Progenitor cell of endocrine pancreas (in vitro differentiated cells): ENCODE measurements at regions not wholly inside any gene's neighbourhood (a gene's known extent, or its start where the extent isn't known, plus 50 kb on each side); places are given as distances from the start of the nearest gene placed in this dataset.

Experiments used
- DNase-seq: peaks from one replicate; pipeline ENCODE4 v3.0.0; 2021; ENCODE audit warnings: low spot score; ENCODE audit not compliant: unreplicated experiment
- H3K27ac Mint-ChIP-seq: 2 replicates; pipeline ENCODE4 v1.8.0; 2021; ENCODE audit warnings: mild to moderate bottlenecking, moderate library complexity, mixed read lengths
- H3K27me3 Mint-ChIP-seq: 2 replicates; pipeline ENCODE4 v1.8.0; 2021; ENCODE audit warnings: mixed read lengths
- H3K36me3 Mint-ChIP-seq: 2 replicates; pipeline ENCODE4 v1.8.0; 2022; ENCODE audit warnings: mixed read lengths; ENCODE audit not compliant: insufficient read depth
- H3K4me1 Mint-ChIP-seq: 2 replicates; pipeline ENCODE4 v1.8.0; 2021; ENCODE audit warnings: low read depth, mixed read lengths
- H3K4me3 Mint-ChIP-seq: 2 replicates; pipeline ENCODE4 v1.8.0; 2021; ENCODE audit warnings: low read depth, mild to moderate bottlenecking, moderate library complexity, mixed read lengths
- H3K9me3 Mint-ChIP-seq: 2 replicates; pipeline ENCODE4 v1.8.0; 2021; ENCODE audit warnings: low read depth, mixed read lengths
- TF ChIP-seq, protein P1 (sequence below): fragments of 200-600 bp; sonication (generic); IDR thresholded peaks from one replicate; pipeline ENCODE4 v1.5.0; 2021; ENCODE audit warnings: antibody characterized with exemption, mild to moderate bottlenecking; ENCODE audit not compliant: unreplicated experiment

DNA sequence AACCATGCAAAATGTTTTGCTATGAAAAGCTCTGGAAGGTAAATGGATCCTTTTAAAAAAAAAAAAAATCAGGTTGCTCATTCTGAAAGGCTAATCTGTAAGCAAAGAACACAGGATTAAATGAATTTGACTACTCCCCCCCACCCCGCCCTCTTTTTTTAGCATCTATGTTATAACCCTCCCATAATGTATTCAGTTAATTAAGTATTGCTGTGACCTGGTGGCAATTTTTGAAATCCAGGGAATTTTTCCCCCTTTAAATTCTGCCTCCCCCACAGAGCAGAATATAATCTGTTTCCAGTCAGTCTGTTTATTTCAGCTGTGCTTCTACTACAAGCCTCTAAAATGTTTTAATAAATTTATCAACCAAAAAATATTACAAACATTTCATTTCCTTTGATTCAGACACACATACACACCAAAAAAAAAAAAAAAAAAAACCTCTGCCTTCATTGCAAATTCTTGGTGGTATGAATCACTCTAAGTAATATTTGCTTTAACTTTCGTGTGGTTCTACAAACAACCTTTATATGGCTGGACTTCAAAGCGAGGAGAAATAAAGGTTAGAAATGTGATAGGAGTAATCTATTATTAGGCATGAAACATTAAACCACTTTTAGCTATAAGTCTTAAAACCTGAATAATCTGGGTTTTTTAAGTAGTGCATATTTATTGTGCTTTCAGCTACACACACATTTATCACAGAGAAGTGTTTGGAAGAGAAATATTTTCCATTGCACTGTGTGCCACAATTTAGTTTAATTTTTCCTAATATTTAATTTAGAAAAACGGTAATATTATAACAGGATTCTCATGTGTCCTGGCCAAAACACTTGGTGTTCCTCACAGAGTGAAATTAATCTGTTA is 64.4 kb upstream of the ARID5B start:
- no peak for DNase-seq
- H3K36me3 Mint-ChIP-seq, result peaks cover 1% of the 10 kb centered on the region
- H3K27me3 Mint-ChIP-seq, result no peaks in the 10 kb centered on the region
- TF ChIP-seq, protein P1, sequence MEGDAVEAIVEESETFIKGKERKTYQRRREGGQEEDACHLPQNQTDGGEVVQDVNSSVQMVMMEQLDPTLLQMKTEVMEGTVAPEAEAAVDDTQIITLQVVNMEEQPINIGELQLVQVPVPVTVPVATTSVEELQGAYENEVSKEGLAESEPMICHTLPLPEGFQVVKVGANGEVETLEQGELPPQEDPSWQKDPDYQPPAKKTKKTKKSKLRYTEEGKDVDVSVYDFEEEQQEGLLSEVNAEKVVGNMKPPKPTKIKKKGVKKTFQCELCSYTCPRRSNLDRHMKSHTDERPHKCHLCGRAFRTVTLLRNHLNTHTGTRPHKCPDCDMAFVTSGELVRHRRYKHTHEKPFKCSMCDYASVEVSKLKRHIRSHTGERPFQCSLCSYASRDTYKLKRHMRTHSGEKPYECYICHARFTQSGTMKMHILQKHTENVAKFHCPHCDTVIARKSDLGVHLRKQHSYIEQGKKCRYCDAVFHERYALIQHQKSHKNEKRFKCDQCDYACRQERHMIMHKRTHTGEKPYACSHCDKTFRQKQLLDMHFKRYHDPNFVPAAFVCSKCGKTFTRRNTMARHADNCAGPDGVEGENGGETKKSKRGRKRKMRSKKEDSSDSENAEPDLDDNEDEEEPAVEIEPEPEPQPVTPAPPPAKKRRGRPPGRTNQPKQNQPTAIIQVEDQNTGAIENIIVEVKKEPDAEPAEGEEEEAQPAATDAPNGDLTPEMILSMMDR, result no peak
- peak overlapping the region; percentile 93 for H3K27ac Mint-ChIP-seq
- H3K9me3 Mint-ChIP-seq, result peaks cover 6% of the 10 kb centered on the region
- no peak overlapping the region for H3K4me3 Mint-ChIP-seq
- H3K4me1 Mint-ChIP-seq, result peaks cover 46% of the 10 kb centered on the region

DNA sequence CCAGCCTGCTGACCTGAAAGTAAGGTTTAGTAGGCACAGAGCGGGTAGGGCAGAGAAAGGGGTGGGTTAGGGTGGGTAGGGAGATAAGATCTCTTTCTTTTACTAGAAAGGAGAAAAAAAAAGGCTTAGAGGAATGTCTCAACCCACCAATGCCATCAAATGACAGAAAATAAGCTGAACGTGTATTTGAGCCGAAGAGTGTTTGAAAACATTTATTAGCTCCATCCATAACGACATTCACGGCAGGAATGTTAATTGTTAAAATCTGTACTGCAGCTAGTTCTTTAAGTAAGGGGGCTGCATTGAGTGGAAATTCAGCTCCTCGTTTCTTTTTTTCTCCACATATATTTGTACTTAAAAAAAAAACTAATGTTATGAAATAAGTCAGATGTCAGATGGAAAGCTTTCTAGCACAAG is 63.7 kb upstream of the ARID5B start:
- Mint-ChIP-seq H3K9me3 (peaks cover 6% of the 10 kb centered on the region), H3K36me3 (peaks cover 1% of the 10 kb centered on the region), H3K4me1 (peaks cover 46% of the 10 kb centered on the region), H3K27ac (peak overlapping the region; percentile 93), H3K27me3 (no peaks in the 10 kb centered on the region), H3K4me3 (peak overlapping the region; percentile 6)
- no peak for DNase-seq
- TF ChIP-seq, protein P1, result no peak

DNA sequence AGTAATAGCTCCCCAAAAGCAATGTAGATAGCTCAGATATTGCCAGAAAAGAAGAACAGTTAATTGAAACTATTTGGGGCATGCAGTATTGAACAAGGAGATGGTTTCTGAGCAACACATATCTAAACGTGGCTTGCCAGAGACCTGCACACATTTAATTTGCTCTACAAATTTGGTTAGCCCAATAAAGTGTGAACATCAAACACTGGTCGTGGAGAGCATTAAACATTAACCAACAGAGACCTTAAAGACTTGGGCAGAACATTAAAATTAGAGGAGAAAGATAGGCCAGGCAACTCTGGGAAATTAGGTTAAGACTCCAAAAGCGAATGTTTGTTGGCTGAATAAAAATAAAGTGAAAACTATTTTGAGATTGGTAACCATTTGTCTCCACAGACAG is 61.6 kb upstream of the ARID5B start:
- Mint-ChIP-seq H3K27ac (peak overlapping the region; percentile 86), H3K27me3 (no peaks in the 10 kb centered on the region)
- TF ChIP-seq, protein P1, result no peak

DNA sequence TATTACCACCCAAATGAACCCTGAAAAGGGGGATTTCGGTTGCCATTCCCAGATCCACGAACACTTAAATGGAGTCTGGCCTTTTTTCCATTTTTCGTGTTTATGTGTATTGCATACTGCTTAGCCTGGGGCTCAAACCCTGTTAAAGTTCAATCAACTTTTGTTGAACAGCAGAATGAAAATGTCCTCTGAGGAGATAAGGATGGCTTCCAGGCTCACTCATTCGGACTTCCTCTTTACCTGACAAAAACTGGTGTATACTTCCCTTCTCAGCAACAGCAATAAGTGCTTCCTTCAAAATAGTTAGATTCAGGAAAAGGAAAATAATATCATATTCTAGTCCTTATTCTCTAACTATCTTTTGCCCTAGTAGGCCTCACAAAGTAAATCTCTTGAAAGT is 61.1 kb upstream of the ARID5B start:
- H3K4me1 Mint-ChIP-seq, result peaks cover 41% of the 10 kb centered on the region
- H3K36me3 Mint-ChIP-seq, result peaks cover 1% of the 10 kb centered on the region
- TF ChIP-seq, protein P1, result no peak
- DNase-seq, result no peak
- H3K27me3 Mint-ChIP-seq, result no peaks in the 10 kb centered on the region
- H3K27ac Mint-ChIP-seq, result peak overlapping the region; percentile 86
- H3K9me3 Mint-ChIP-seq, result peaks cover 3% of the 10 kb centered on the region
- no peak overlapping the region for H3K4me3 Mint-ChIP-seq

More for the DNA sequence above, 61.6 kb upstream of the ARID5B start:
- no peak for DNase-seq
- Mint-ChIP-seq H3K4me1 (peaks cover 45% of the 10 kb centered on the region), H3K4me3 (peak overlapping the region; percentile 12), H3K36me3 (peaks cover 1% of the 10 kb centered on the region), H3K9me3 (peaks cover 3% of the 10 kb centered on the region)

DNA sequence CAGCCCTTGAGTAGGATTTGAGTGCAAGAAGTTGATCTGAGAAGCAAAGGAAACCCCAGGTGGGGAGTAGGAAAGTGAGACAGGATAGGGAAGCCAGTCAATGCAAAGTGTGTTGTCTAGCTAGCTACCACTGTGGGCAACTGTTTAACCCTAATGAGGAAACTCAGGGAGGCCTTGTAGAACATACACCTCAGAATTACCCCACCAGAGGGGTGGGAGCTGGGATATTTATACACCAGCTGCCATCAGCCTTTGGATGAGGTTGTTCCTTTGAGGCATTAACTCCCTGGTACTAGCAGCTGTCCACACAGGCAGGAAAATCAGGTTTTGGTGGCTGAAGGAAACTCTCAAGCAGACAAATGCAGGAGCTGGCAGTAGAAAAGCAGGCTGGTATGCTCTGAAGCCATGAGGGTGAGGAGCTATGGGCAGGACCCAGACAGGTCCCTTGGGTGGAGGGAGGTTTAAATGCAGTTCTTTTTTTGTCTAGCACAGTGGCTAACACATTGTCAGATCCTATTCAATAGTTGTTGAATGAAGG is 60.1 kb upstream of the ARID5B start:
- peaks cover 32% of the 10 kb centered on the region for H3K4me1 Mint-ChIP-seq
- H3K27ac Mint-ChIP-seq, result peak overlapping the region; percentile 81
- H3K36me3 Mint-ChIP-seq, result peaks cover 1% of the 10 kb centered on the region
- no peaks in the 10 kb centered on the region for H3K27me3 Mint-ChIP-seq
- TF ChIP-seq, protein P1, result no peak
- peaks cover 3% of the 10 kb centered on the region for H3K9me3 Mint-ChIP-seq
- DNase-seq, result no peak
- no peak overlapping the region for H3K4me3 Mint-ChIP-seq
